Putamen (tissue), 1 donor: ENCODE measurements at regions not wholly inside any gene's neighbourhood (a gene's known extent, or its start where the extent isn't known, plus 50 kb on each side); places are given as distances from the start of the nearest gene placed in this dataset.
"Not testable (repeated sequence)": the region's sequence is repeated elsewhere in the genome, so short reads cannot be mapped to it uniquely, and the experiment has no call there.

Experiments used
- DNase-seq: peaks from one replicate; pipeline ENCODE4 v3.0.0-alpha.2; 2016; ENCODE audit warnings: low spot score

DNA sequence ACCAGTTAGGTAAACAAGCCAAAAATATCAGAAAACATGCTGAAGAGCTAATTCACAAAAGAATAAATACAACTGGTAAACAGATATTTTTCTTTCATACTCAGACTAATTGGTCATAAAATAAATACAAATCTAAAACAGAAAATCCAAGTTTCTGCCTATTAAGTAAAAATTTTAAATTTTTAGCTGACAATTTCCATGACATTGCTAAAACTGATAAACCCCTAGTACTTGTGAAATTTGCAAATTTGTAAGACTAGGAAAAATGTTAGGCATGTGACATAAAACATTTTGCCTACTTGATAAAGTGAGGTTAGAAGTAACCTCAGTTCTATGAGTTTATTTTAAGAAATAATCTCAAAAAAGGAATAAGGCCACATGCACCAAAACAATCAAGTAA lies 356.1 kb downstream of the LRATD1 start:
- no peak for DNase-seq

- DNase-seq: no peak
Measured at GRCh38 chr2:14991723-14992122, 359.2 kb downstream of the LRATD1 start.

DNA sequence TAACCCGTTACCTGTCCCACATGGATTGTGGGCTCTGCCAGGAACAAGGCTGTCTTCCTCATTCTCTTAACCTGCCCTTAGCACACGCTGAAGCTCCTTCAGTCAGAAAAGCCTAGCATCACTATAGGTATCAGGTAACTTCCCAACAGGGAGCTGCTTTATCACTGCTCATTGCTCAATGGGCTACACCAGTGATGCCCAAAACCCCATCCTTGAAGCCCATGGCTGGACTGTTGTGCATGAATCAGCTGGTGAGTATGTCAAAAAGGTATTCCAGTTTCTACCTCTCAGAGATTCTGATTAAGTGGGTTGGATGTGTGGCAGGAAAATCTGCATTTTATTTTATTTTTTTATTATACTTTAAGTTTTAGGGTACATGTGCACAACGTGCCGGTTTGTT lies 362.2 kb downstream of the LRATD1 start:
- no peak for DNase-seq

DNA sequence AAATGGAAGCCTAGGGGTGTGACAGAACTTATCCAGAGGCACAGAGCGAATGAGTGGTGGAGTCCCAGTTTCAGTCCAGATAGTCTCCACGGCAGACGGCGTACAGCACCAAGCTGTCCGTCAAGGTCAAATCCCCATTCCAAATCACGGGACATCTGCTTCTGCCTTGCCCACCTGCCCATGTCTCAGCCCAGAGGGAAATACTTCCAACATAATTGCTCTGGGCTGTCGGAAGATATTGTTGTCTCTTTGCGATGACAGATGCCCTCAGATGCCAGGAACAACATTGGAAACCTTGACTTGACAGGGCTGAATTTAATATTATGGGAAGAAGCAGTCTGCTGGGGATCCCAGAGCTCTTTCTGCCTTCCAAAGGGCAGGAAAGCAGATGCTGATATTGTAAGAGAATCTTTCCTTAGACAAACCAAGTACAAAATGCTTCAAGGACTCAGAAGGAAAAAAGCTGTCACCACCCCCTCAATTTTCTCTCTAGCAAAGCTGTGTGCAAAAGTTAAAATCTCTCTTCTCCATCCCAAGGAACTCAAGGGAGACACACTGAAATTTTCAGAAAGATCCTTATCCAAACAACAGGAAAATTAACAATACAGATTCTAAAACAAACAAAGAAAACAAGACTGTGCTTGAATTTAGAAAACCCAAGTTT lies 364.0 kb downstream of the LRATD1 start:
- peak; percentile 61 for DNase-seq

- DNase-seq: peak; percentile 21
Measured at GRCh38 chr2:14998546-14998945, 366.0 kb downstream of the LRATD1 start.

- DNase-seq: no peak
Measured at GRCh38 chr2:14999114-14999661, 366.7 kb downstream of the LRATD1 start.

DNA sequence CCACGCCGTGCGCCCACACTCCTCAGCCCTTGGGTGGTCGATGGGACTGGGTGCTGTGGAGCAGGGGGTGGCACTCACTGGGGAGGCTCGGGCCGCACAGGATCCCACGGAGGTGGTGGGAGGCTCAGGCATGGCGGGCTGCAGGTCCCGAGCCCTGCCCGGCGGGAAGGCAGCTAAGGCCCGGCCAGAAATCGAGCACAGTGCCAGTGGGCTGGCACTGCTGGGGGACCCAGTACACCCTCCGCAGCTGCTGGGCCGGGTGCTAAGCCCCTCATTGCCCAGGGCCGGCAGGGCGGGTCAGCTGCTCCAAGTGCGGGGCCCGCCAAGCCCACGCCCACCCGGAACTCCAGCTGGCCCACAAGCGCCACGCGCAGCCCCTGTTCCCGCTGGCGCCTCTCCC lies 370.0 kb downstream of the LRATD1 start:
- DNase-seq: not testable (repeated sequence)

GRCh38 chr2:15006667-15007066 lies 374.1 kb downstream of the LRATD1 start:
- no peak for DNase-seq

DNA sequence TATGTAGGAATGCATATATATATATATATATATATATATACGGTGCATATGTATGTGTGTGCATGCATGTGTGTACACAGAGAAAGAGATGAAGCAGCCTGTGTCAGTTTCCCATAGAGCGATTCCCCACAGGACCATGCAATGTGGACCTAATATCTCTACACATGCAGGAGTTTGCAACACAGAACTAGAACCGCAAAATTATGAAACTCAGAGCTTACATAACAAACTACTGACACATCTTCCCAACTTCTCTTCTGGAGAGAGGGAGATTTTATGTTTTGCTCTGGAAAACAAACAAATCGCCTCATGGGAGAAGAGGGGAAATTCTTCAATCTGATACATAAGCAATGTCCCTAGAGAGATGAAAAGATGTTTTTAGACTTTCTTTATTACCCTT lies 377.2 kb downstream of the LRATD1 start:
- DNase-seq: no peak

GRCh38 chr2:15010346-15010745 lies 377.8 kb downstream of the LRATD1 start:
- DNase-seq: no peak

GRCh38 chr2:15018814-15019213 lies 386.3 kb downstream of the LRATD1 start:
- no peak for DNase-seq

DNA sequence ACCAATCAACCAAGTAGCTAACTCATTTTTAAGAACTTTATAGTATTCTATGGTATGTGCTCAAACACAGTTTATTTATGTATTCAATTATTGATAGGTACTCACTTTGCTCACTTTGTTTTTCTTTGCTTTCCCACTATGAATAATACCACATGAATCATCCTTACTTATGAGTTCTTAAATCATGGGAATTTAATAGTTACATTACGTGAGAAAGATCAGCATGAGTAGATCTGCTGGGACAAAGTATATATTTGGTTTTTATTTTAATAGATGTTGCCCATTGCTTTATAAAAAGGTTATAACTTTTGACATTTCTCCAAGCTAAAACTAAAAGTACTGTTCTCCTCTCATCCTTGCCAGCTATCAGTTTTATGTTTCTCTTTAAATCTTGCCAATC lies 390.7 kb downstream of the LRATD1 start:
- no peak for DNase-seq

DNA sequence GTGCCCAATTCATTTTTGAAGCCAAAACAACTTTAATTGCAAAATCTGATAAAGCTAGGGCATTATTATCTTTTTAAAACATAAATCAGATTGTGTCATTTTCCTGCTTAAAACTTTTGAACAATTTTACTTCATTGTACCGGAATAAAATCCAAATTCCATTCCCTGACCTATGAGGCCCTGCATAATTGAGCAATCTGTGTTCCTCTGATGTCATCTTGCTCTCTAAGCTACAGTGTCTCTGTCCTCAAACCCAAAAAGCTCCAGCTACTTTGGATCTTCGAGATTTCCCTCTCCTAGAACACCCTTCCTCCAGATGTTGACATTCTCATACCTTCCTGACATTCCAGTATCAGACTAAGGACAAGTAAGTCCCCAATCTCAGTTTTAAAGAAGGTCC lies 395.9 kb downstream of the LRATD1 start:
- no peak for DNase-seq

DNA sequence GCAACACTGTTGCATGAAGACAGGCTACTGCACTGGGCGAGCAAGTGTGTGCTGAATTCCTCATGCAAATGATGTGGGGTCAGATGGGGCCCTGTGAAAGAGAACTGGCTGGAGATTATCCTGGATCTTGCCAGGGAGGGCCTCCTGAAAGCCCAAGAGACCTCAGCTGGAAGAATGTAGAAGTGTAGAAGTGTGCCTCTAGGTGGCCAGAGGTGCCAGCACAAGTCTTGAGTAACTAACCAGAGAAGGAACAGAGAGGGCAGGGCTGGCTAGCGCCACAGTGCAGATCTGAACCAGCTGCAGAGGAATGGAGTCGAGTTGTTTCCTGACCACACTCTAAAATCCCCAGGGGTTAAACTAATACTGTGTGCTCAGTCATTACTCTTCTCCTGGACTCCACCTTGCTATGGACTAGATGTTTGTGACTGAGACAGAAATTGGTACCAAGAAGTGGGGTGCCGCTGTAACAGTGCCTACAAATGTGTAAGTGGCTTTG lies 399.3 kb downstream of the LRATD1 start:
- no peak for DNase-seq

GRCh38 chr2:15034246-15034645 lies 401.7 kb downstream of the LRATD1 start:
- DNase-seq: no peak

GRCh38 chr2:15034860-15035259 lies 402.3 kb downstream of the LRATD1 start:
- DNase-seq: no peak

GRCh38 chr2:15038366-15039364 lies 406.1 kb downstream of the LRATD1 start:
- no peak for DNase-seq

GRCh38 chr2:15040429-15041084 lies 408.0 kb downstream of the LRATD1 start:
- DNase-seq: no peak

GRCh38 chr2:15041429-15041837 lies 408.9 kb downstream of the LRATD1 start:
- no peak for DNase-seq

DNA sequence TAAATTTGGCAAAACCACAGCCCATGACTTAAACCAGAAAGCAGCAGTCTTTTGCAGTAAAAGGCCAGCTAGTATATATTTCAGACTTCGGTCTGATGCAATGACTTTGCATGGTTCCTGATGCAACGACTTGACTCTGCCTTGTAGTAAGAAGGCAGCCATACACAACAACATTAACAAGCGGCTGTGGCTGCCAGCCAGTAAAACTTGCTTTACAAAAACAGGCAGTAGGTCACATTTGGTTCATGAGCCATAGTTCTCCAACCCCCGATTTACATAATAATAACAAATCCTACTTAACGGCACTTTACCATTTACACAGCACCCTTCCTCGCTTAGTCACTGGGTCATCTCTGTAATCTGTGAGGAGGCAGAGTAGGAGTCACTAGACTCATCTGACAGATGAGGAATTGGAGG lies 410.3 kb downstream of the LRATD1 start:
- DNase-seq: no peak

GRCh38 chr2:15043336-15044058 lies 411.0 kb downstream of the LRATD1 start:
- no peak for DNase-seq

DNA sequence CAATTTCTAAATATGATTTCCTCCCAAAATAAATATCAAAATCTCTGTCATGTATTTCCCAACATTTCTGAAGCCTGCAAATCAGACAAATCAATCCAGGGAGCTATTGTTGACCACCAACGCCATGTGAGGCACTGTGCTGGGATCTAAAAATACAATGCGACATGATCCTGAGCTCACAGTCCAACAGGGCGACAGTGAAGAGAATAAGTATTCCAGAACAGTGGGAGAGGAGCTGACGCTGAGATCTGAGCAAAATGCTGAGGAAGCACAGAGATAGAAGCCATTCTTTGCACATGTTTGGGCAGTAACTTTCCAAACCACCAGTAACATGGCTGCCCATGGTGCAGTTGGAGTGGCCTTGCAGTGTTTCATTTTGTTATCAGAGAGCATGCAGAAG lies 412.5 kb downstream of the LRATD1 start:
- no peak for DNase-seq
